GM19043 (cell line): ENCODE measurements at regions not wholly inside any gene's neighbourhood (a gene's known extent, or its start where the extent isn't known, plus 50 kb on each side); places are given as distances from the start of the nearest gene placed in this dataset.

Experiments
- ATAC-seq: cut with Tn5 transposase; IDR thresholded peaks from one replicate; pipeline ENCODE4 v1.9.1; 2021; ENCODE audit warnings: low read depth; ENCODE audit not compliant: unreplicated experiment

- no peak for ATAC-seq
Measured at GRCh38 chr1:101098327-101098726, 72.7 kb upstream of the DPH5 start.

DNA sequence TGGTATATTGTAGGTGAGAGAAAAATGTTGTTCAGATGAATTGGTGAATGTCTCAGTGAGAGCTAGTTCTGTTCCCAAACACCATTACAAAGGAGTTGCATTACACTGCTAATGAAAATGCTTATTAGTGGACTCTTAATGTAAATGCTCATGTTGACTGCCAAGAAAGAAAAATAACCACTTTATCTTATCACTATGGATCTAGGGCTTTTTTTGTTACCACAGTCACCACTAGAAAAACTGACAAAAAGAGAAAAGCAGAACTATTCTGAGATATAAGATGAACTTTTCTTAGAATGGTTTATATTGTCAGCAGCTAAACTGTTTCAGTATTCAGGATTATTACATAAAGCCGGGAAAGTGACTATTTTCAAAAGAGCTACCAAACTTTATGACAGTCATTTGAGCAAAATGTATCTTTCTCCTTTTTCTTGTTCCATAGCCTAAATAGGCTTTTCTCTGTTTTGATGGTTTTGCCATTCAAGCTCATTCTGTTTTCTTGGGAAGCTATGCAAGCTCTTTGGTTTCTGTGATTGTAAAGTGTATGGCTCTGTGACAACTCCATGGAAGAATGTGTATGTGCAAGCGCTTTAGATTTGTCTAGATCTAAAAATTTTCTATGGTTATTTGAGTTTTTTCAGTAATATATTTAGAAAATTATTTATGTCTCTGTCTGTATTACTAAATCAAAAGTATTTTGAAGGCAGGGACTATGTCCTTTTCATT lies 64.2 kb upstream of the DPH5 start:
- no peak for ATAC-seq

DNA sequence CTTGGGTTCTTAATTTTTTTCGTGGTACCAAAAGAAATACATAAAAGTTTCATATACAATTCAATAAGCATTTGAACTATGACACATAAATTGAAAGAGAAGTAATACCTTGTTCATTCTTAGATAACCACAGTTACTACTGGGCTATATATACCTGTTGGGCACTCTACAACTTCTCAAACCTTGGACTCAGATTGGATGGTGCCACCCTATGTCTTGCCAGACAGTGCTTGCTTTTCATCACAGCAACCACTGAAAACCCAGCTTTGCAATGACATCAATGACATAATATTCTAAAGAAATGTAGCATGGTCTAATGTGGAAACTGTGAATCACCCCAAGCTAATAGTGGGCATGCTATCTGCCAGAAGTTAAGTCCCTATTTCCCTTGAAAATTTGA lies 62.8 kb upstream of the DPH5 start:
- ATAC-seq, result no peak

- no peak for ATAC-seq
Measured at GRCh38 chr1:101086783-101087182, 61.2 kb upstream of the DPH5 start.

DNA sequence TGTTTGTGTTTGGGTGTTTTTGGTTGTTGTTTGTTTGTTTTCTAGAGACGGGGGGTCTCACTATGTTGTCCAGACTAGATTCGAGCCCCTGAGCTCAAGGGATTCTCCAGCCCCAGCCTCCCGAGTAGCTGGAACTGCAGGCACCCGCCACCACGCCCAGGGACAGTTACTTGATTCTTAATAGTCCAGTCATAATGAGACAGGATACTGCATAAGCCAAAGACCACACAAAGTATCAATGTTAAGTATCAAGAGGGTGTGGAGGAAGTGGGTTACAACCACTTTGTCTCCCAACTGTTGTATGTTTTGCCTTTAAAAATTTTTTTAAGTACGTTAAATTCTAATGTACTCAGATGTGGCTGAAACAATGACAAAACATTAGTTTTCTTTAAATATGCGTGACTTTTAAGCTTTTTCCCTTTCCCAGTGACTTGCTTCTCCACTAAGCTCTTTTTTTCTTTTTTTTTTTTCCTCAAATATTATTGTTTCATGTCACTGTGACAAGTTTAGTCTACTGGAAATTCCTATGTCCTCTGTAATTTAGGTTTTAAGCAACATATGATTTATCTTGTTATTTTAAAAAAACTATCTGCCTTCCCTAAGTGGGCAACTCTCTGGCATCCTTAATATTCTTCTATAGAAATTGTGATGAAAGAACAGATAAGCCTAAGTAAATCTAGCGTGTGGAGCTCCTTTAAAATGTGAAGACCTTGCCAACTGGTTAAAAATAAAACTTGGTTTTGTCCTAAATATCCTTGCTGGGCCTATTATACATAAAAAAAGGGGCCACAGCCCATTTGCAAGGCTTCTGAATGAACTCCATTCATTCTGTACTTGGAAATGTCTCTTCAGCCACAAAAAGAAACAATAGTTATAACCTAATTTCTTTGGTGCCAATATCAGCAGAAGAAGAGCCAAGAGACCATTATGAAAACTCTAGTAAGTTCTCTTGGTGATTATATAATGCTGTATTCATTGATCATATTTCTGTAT lies 56.2 kb upstream of the DPH5 start:
- ATAC-seq, result peak; percentile 76

DNA sequence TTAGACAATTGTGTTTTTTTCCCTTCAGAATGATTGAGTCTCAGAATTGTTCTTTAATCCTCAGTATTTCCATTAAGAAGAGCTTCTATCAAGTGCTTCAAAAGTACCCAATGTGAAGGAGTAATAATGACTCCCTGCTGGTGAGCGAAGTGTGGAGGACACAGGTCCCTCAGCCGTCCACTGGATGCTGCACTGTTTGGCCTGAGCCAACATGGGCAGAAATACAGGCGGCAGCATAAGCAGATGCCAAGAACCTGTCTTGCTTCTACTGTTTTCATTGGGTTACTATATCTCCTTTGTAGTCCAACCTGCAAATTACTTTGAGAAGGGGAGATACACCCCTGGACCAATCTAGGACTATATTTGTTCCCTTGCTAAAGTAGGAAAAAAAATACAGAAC lies 55.3 kb upstream of the DPH5 start:
- ATAC-seq, result no peak

DNA sequence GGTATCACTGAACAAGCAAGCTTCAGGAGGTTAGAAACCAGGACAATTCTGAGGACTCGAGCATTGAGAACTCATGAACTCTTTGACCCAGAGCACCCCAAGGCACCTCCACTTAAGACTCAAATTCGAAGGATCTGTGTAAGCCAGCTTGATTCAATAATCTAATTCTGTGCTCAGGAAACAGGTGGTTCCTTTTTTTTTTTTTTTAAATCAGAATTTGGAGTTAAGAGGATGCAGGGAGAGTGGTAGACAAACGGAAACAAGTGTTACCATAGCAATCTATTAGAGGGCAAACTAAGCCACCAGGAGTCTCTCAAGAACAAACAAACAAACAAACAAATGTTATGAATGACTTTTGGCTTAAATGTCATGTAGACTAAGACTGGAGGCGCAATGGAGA lies 53.8 kb upstream of the DPH5 start:
- ATAC-seq, result no peak

- no peak for ATAC-seq
Measured at GRCh38 chr1:101077849-101078248, 52.3 kb upstream of the DPH5 start.

- no peak for ATAC-seq
Measured at GRCh38 chr1:101075926-101076325, 50.3 kb upstream of the DPH5 start.
